Muscle layer of colon (tissue), 2 donors: ENCODE measurements at regions not wholly inside any gene's neighbourhood (a gene's known extent, or its start where the extent isn't known, plus 50 kb on each side); places are given as distances from the start of the nearest gene placed in this dataset.

Source experiments
- H3K27ac ChIP-seq: one replicate; pipeline ENCODE4 v1.7.0; 2013; ENCODE audit warnings: low read depth, mild to moderate bottlenecking, low read length, moderate library complexity
- H3K27me3 ChIP-seq, 2 donors: one replicate each; pipeline ENCODE4 v1.7.0; 2013; ENCODE audit warnings: low read length in 2 of 2, mild to moderate bottlenecking in 2 of 2; ENCODE audit not compliant: insufficient read depth in 2 of 2, control insufficient read depth in 1 of 2
- H3K36me3 ChIP-seq: one replicate; pipeline ENCODE4 v1.7.0; 2013; ENCODE audit warnings: mild to moderate bottlenecking, low read length; ENCODE audit not compliant: insufficient read depth
- H3K4me1 ChIP-seq: one replicate; pipeline ENCODE4 v1.7.0; 2013; ENCODE audit warnings: mild to moderate bottlenecking, low read length; ENCODE audit not compliant: insufficient read depth
- H3K4me3 ChIP-seq, 2 donors: one replicate each; pipeline ENCODE4 v1.7.0; 2013; ENCODE audit warnings: low read length in 2 of 2, low read depth in 1 of 2, mild to moderate bottlenecking in 1 of 2, moderate library complexity in 1 of 2
- H3K9ac ChIP-seq: one replicate; pipeline ENCODE4 v1.7.0; 2013; ENCODE audit warnings: low read length
- H3K9me3 ChIP-seq: one replicate; pipeline ENCODE4 v1.7.0; 2013; ENCODE audit warnings: mild to moderate bottlenecking, low read length
- donor health status: abdominal sarcoma.
- donor health status: Adenocarcinoma of cecum.

DNA sequence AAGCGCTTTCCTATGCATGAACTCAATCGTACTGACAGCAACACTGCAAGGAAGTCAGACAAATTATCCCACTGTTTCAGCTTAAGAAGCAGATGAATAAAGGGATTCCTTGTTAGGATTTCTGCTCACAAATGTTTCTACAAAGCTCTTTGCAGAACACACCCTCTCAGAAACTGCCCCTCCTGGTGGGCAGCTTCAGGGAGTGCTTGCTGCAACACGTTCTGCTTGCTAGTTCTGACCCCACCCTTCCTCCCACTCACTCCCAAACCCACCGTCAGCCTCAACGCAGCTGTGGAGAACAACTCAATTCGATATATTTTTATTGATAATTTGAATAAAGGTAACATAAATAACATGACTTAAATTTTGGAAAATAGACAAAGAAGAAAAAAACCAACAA lies 250.8 kb upstream of the PRDM1 start:
- Histone ChIP-seq H3K36me3 (no peaks in the 10 kb centered on the region), H3K27me3 (no peaks in the 10 kb centered on the region), H3K9ac (no peak overlapping the region)

DNA sequence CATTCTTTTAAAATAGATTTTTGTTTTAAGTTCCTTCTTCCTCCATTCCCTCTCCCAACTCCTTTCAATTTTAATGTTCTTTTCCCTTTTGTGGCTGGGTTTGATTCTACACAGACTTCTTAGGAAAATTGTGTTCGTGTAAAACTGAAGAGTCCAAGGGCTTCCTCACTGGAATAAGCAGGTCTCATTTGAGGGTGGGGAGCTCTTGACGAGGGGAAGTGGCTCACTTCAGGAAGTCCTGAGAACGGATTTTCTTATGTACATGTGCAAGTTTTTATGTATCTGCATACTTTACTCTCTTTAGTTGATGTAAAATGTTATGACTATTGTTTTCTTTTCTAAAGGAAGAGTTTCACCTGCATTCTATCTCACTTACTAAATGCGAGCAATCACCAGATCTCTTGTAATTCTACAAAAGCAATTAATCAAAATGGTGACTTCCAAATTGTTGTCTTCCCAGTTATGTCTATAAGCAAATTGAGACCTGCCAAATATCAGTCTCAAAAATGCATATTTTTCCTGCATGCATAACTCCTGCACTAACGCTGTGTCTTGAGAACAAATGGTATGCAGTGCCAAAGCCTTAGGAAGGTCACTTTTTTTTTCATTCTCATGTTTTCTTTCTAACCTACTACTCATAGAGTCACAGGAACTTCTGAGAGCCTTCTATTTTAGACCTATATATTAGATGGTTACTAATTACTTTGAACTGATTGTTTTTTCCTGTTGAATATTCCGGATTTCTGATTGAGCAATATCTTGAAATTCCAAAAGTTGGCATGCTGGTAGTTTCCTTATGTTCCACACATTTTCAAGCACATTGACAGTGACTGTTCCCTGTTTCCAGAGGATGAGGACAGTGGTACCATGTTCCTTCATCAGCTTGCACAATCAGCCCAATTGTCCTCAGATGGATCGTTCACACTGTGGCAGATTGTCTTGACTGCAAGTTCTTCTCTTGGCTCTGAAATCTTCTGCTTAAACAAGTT lies 251.9 kb upstream of the PRDM1 start:
- H3K9ac ChIP-seq = no peak overlapping the region

More for the DNA sequence above, 250.8 kb upstream of the PRDM1 start:
- no peaks in the 10 kb centered on the region for H3K4me1 ChIP-seq
- H3K9me3 ChIP-seq = no peaks in the 10 kb centered on the region
- no peak overlapping the region for H3K27ac ChIP-seq
- H3K4me3 ChIP-seq = no peak overlapping the region

DNA sequence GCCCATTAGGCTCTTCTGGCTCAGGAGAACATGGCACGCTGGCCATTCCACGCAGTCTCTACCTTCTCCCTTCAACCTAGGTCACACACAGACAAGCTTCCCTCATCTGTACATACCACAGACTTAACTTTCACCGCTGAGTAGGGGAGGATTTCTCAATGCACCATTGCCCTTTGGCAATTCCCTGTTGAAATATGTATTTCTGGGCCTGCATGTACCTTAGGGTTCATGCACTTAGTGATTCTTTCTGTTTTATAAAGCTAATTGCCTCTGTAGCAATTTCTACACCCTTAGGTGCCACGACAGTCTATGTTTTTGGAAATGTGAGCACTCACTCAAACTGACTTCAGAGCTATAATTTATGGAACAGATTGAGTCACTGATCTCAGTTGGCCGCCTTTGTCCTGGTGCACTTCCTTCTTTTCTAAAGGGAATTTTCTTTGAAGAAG lies 253.8 kb upstream of the PRDM1 start:
- H3K36me3 ChIP-seq = no peaks in the 10 kb centered on the region
- no peak overlapping the region for H3K27ac ChIP-seq
- no peaks in the 10 kb centered on the region for H3K27me3 ChIP-seq
- no peak overlapping the region for H3K4me3 ChIP-seq
- H3K9ac ChIP-seq = no peak overlapping the region
- no peaks in the 10 kb centered on the region for H3K4me1 ChIP-seq
- H3K9me3 ChIP-seq = no peaks in the 10 kb centered on the region

More for the DNA sequence above, 251.9 kb upstream of the PRDM1 start:
- Histone ChIP-seq H3K9me3 (no peaks in the 10 kb centered on the region), H3K27ac (no peak overlapping the region), H3K36me3 (no peaks in the 10 kb centered on the region), H3K4me1 (no peaks in the 10 kb centered on the region), H3K27me3 (no peaks in the 10 kb centered on the region), H3K4me3 (no peak overlapping the region)

DNA sequence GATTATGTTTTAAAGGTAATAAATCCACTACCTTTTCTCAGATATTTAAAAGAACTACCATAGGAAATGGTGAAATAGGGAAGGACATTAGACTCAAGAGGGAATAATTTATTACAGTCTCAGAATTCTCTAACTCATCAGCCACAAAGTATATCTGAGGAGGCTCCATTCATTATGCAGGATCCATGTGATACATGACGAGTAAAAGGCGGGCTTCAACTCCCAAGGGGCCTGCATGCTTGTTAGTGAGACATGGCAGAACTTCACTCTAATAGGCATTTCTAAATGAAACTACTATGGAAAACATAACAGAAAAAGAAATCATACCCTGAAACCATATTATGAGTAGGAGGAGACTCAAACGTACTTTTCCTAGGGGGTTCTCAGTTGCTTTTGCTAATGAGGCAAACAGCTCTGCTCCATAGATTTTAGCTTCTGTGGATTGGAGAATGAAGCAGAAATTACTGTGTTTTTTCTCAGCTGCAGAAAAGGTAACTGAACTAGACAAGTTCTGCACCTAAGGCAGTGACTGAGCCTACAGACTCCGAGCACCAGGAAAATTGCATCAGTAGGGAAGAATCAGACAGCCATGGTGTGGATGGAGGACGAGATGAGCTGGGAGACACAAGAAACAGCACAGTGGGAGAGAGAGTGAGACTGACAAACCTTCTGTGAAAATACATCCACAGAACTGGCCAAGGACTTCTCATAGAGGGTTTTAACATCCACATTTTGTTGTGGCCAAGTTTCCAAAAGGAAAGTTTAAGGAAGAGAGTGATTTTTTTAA lies 254.6 kb upstream of the PRDM1 start:
- Histone ChIP-seq H3K27ac (no peak overlapping the region), H3K27me3 (no peaks in the 10 kb centered on the region), H3K4me1 (no peaks in the 10 kb centered on the region), H3K4me3 (no peak overlapping the region), H3K9me3 (no peaks in the 10 kb centered on the region), H3K36me3 (no peaks in the 10 kb centered on the region), H3K9ac (no peak overlapping the region)

DNA sequence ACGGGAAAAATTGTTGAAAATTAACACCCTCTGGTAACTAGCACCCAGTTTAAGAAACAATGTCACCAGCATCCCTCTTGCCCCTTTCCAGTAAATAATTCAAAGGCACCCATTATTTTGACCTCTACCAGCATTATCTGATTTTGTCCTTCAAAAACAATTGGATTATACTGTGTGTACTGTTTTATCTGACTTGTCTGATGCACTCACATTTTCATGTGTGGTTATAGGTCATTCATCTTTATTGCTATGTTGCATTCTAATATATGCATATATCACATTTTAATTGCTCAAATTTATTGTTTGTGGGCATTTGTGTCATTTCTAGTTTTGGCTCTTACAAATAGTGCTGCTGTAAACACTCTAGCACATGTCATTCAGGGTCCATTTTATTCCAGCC lies 260.9 kb upstream of the PRDM1 start:
- Histone ChIP-seq H3K27me3 (no peaks in the 10 kb centered on the region), H3K9ac (no peak overlapping the region), H3K27ac (no peak overlapping the region), H3K9me3 (no peaks in the 10 kb centered on the region), H3K4me3 (no peak overlapping the region), H3K36me3 (no peaks in the 10 kb centered on the region), H3K4me1 (no peaks in the 10 kb centered on the region)

DNA sequence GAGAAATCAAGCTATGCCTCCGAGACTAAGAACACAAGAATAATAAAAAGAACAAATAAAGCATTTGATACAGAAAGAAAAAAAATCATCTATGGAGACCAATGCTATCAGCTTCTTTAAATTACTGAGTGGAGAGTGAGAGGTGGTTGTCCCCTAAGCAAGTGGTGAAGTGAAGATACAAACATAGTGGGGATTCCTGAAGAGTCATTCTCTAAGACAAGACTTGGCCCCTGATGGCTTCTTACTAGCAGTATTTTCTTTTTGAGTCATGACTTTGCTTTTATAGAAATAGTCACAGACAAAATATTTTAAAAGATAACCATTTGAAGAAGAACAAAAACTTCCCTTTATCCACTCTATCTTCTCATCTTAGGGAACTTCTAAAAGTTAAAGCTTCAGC lies 261.4 kb upstream of the PRDM1 start:
- Histone ChIP-seq H3K4me1 (no peaks in the 10 kb centered on the region), H3K36me3 (no peaks in the 10 kb centered on the region), H3K4me3 (no peak overlapping the region), H3K9ac (no peak overlapping the region), H3K9me3 (no peaks in the 10 kb centered on the region), H3K27me3 (no peaks in the 10 kb centered on the region), H3K27ac (no peak overlapping the region)

DNA sequence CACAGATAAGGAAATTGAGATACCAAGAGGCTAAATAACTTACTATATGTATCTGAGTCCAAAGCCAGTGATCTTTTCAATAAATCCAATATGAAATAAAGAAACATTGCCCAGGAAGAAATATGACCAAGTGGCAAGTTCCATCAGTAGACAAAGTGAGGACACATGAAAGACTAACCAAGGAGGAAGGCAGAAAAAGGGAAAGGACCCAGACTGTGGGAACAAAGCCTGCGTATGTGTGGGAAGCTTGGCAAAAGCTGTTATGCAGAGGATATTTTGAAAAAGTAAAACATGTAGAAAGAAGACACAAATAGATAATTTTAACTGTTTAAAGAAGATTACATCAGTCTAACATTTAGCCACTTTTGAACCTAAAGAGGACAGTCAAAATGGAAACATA lies 264.4 kb upstream of the PRDM1 start:
- H3K36me3 ChIP-seq = no peaks in the 10 kb centered on the region
- no peaks in the 10 kb centered on the region for H3K9me3 ChIP-seq
- H3K27me3 ChIP-seq = no peaks in the 10 kb centered on the region
- H3K4me3 ChIP-seq = no peak overlapping the region
- no peak overlapping the region for H3K27ac ChIP-seq
- no peaks in the 10 kb centered on the region for H3K4me1 ChIP-seq
- H3K9ac ChIP-seq = no peak overlapping the region

DNA sequence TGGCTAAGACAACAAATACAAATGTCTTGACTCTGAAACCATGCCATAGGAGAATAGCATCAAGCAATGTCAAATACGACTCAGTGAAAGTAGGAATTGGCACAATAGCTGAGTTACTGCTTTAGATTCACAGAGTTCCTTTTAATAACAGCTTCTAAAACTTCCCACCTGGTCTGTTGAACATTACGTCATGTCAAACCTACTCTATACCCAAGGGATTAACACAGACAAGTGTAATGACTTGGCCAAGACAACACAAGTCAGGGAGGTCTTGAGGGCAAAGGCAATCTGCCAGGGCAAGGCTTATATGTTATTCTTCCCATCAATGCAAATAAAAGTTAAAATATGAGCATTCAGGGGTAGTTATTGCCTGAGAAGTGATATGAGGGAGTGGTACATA lies 265.1 kb upstream of the PRDM1 start:
- Histone ChIP-seq H3K9me3 (no peaks in the 10 kb centered on the region), H3K27ac (no peak overlapping the region), H3K9ac (no peak overlapping the region), H3K4me1 (no peaks in the 10 kb centered on the region), H3K4me3 (no peak overlapping the region), H3K36me3 (no peaks in the 10 kb centered on the region), H3K27me3 (no peaks in the 10 kb centered on the region)

DNA sequence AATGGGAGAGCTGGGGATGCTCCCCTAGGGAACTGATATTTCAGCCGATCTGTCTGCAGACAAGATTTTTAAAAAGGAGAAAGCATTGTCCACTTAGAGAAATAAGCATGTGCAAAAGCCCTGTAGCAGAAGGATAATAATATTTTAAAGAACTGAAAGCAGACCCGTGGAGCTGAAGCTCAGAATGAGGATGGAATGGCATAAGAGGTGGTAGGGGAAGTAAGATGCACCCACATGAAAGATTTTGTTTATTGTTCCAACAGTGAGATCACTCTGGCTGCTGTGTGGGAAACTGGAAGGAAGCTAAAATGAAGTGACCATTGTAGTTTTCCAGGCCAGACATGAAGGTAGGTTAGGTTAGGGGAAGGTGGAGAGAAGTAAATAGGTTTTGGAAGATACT lies 266.4 kb upstream of the PRDM1 start:
- no peak overlapping the region for H3K27ac ChIP-seq
- no peaks in the 10 kb centered on the region for H3K36me3 ChIP-seq
- no peak overlapping the region for H3K4me3 ChIP-seq
- no peaks in the 10 kb centered on the region for H3K27me3 ChIP-seq
- H3K9ac ChIP-seq = no peak overlapping the region
- H3K9me3 ChIP-seq = no peaks in the 10 kb centered on the region
- no peaks in the 10 kb centered on the region for H3K4me1 ChIP-seq

DNA sequence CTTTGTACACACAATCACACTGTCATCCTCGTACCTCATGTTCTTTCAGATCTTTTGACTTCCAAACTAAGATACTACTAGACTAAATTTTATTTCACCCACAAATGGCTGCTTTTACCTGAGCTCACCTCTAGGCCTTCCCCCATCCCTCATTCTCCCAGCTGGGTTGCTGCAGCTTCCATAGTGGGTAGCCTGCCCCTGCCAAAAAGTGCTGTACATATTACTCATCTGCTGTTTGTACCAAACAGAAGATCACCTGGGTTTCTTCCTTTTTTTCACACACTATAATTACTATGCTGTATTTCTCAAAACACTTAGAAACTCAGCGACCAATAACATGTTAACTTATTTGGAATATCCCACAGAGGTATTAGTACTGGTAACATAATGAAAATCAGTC lies 267.6 kb upstream of the PRDM1 start:
- H3K9ac ChIP-seq = no peak overlapping the region
- no peaks in the 10 kb centered on the region for H3K4me1 ChIP-seq
- H3K9me3 ChIP-seq = no peaks in the 10 kb centered on the region
- no peaks in the 10 kb centered on the region for H3K36me3 ChIP-seq
- H3K27ac ChIP-seq = no peak overlapping the region
- no peak overlapping the region for H3K4me3 ChIP-seq
- no peaks in the 10 kb centered on the region for H3K27me3 ChIP-seq

DNA sequence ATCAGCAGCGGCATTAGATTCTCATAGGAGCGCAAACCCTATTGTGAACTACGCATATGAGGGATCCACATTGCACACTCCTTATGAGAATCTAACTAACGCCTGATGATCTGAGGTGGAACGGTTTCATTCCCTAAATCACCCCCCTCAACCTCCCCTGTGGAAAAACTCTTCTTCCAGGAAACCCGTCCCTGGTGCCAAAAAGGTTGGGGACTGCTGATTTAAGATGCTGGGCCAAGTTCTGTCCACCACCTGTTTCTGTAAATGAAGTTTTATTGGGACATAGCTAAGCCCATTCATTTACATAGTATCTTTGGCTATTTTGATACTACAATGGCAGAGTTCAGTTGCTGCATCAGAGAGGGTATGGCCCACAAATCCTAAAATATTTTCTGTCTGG lies 268.2 kb upstream of the PRDM1 start:
- H3K4me1 ChIP-seq = no peaks in the 10 kb centered on the region
- H3K27ac ChIP-seq = no peak overlapping the region
- no peaks in the 10 kb centered on the region for H3K36me3 ChIP-seq
- no peak overlapping the region for H3K9ac ChIP-seq
- H3K4me3 ChIP-seq = no peak overlapping the region
- H3K27me3 ChIP-seq = no peaks in the 10 kb centered on the region
- H3K9me3 ChIP-seq = no peaks in the 10 kb centered on the region
